ENCODE measurements at regions not wholly inside any gene's neighbourhood (a gene's known extent, or its start where the extent isn't known, plus 50 kb on each side); places are given as distances from the start of the nearest gene placed in this dataset.

DNA sequence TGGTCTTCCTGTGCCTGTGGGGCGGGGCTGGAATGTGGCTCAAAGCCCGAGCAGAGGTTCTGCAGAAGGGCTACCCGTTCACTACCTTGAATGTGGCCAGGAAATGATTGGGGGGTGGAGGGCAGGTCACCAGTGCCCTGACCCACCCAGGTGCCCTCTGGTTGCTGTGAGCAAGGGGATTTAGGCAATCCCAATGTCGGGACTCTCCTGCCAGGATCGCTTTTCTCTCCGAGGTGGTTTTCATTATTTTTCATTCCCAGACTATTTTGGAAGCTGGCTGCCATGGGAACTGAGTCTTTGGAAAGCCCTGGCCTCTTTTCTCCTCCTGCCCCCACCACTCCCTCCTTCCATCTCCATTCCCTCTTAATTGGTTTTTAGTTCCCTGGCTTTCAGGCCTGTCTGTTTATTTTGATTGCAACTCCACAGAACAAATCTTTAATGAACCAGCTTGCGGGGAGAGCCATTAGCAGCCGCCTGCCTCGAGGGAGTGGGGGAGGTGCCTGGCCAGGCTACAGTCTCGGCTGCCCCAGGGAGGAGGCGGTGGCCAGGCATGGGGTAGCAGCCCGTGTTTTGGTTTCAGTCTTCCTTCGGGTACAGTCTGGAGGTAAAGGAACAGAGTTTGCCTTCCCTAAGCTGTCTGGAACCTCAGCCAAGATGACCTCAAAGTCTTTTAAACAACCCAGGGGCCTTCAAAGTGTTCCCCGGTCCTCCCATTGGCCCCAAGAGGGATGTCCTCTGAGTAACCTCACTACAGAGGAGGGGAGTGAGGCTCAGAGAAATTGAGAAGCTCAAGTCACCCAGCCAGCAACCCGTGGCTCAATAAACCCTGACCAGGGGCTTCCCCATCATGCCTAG is 114.4 kb upstream of the HAAO start:
- peak; percentile 65 for DNase-seq (ENCODE audit: low spot score)

DNA sequence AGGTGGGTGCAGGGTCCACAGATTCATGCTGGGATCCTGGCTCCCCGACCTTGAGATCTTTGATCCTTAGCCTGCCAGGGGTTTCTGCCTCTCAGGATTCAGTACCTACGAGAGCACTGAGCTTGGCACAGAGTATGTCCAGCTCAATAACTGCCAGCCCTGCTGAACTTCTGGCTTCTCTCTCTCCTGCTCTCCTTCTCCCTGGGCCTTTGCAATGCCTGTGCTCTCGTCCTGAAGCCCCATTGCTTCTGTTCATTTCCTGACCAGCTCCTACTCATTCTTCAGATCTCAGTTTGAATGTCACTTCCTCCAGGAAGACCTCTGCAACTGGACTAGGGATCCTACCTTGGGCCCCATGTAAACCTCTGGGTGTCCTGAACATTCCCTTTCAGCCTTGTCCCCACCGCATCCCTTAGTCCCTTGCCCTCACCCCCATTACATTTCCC is 113.8 kb upstream of the HAAO start:
- no peak for DNase-seq (ENCODE audit: low spot score)

GRCh38 chr2:42905341-42906110 is 113.1 kb upstream of the HAAO start:
- DNase-seq (ENCODE audit: low spot score): no peak

- DNase-seq (ENCODE audit: low spot score): no peak
Observed at GRCh38 chr2:42904576-42904876, 112.1 kb upstream of the HAAO start.

DNA sequence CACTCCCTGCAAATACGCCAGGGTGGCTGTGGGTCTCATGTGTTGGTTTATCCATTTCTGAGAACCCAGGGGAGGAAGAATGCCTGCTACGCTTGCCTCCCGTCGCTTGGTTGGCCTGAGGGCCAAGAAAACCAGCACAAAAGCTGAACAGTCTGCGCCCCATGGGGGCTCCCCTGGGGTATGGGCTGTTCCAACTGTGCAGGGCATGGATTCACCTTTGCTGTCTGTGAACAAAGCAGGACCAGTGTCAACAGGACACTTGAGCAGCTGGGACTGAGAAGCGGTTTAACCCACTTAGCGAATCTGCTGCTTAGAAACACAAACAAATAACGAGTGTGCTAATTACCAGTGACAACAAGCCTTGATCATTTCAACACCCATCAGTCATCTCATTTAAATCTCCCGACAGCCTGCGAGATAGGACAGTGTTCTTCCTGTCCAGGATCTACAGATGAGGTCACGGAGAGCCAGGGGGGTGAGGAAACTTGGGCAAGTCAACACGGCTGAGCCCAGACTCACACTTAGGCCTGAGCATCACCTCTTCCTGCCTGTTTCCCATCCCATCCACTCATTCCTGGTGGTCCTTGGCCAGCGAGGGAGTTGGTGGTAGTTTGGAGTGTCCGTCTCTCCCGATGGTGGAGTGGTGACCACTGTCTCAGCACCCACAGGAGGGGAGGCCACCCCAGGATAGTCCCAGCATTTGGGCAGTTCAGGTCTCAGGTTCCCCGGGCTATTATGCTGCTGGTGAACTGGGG is 111.6 kb upstream of the HAAO start:
- DNase-seq (ENCODE audit: low spot score): no peak

DNA sequence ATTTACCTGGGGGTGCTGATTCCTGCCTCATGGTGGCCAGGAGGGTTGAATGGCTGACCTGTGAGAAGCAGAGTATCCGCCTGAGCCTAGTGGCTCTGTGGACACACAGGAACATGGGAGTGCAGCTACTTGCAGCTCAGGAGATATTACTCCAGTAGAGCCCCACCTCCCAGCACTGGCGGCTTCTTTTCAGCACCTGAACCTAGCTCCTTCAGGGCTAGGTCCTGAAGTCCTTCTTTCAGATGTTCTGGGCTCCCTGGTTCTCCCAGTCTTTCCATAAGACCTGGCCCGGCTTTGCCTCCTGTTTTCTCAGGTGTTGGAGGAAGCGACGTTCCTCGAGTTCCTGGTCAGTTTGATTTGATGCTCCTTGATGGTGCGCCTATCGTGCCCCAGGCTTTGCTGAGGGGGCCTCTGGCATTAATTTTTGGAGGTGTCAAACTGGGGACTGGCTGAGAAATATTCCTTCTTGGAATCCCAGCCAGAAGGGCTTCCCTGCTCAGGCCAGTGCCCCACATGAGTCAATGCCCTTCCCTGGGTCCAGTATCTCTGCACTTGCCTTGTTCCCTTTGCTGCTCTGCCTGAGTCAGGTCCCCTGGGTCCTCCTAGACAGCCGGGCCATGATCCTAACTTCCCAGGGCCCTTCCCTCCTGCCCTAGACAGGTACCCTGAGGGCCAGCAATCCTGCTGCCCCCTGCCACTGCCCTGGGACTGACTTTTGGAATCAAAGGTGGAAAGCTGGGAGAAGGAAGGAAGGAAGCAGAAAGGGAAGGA is 110.7 kb upstream of the HAAO start:
- no peak for DNase-seq (ENCODE audit: low spot score)

DNA sequence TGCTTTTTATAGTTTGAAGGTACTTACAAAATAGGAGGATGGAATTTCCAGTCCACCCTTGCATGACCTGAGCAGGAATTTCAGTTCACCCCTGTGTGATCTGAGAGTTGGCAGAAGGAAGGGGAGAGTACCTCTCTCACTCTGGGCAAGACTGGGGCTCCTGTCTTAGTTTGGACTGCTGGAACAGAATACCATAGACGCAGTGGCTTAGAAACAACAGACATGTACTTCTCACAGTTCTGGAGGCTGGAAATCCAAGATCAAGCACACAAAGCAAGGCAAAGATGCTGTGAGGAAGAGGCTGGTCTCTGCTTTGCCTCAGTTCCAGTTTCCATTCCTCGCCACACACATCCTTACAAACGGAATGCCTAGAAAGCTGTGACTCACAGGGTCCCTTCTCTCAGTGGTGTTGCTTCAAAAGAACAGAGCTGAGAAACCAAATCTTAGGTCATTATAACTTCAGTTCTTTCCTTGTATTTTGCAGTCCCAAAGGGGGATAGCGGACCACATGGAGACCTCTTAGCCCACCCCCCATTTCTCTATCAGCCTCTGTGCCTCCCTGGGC is 108.8 kb upstream of the HAAO start:
- no peak for DNase-seq (ENCODE audit: low spot score)

GRCh38 chr2:42900289-42900891 is 108.0 kb upstream of the HAAO start:
- DNase-seq (ENCODE audit: low spot score): no peak

DNA sequence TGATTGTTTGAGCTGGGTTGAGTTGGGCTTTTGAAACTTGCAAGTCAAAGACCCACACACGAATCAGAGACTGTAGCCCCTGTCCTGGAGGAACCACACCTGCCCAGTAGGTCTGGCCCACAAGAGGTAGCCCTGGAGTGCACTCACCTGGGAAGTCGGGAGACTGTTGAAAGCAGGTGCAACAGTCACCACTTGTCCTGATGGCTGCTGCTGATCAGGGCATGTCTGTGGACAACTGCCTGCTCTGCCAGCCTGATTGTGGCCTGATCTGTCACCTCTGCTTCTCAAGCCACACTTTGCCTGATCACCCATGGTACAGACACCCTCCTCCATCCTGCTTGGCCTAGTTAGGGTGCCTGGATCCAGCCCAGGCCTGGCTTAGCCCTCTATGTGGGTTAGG is 105.0 kb upstream of the HAAO start:
- no peak for DNase-seq (ENCODE audit: low spot score)

- DNase-seq (ENCODE audit: low spot score): no peak
Observed at GRCh38 chr2:42895791-42896135, 103.4 kb upstream of the HAAO start.

DNA sequence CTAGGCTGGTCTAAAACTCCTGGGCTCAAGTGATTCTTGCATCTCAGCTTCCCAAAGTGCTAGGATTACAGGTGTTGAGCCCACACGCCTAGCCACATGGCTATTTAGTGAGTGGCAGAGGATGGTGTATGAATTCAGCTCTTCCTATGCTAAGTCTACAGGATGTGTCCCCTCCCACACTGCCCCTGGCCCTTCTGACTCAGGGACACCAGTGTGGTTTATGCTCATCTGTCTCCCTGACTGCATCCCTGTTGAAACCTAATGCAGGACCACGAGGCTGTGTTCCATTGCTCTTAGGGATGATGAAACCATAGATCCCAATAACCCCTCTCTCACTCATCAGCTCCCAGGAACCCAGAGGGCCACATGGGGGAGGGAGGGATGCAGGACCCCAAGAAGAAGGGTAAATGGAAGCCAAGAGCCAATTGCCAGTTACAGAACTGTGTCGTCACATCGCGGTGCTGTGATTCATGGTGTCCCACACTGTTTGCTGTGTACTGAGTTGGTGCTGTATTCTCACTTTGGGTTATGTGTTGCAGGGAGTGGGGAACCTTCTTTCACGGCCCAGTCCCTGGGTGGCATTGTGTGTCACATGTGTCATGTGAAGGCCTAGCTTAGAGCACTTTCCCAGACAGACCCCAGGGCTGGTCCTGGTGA is 102.9 kb upstream of the HAAO start:
- no peak for DNase-seq (ENCODE audit: low spot score)

- DNase-seq (ENCODE audit: low spot score): no peak
Observed at GRCh38 chr2:42893047-42893758, 100.8 kb upstream of the HAAO start.

GRCh38 chr2:42890791-42891355 is 98.5 kb upstream of the HAAO start:
- DNase-seq (ENCODE audit: low spot score): no peak

DNA sequence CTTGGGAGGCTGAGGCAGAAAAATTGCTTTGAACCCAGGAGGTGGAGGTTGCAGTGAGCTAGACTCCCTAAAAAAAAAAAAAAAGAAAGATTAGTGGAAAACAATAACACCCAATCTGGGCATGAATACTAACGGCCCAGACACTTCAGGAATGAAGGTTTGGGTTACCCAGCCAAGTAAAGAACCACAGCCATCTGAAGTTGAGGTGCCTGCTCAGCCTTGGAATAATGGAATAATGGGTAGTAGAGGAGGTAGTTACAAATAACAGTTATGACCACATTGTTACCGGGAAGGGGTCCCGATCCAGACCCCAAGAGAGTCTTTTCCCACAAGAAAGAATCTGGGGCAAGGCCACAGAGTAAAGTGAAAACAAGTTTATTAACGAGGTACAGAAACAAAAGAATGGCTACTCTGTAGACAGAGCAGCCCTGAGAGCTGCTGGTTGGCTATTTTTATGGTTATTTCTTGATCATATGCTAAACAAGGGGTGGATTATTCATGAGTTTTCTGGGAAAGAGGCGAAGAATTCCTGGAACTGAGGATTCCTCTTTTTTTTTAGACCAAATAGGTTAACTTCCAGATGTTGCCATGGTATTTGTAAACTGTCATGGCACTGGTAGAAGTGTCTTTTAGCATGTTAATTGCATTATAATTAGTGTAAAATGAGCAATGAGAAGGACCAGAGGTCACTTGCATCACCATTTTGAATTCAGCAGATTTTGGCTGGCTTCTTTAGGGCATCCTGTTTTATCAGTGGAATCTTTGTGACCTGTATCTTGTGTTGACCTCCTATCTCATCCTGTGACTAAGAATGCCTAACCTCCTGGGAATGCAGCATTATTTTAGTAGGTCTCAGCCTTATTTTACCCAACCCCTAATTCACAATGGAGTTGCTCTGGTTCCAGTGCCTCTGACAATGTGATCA is 96.2 kb upstream of the HAAO start:
- no peak for DNase-seq (ENCODE audit: low spot score)

DNA sequence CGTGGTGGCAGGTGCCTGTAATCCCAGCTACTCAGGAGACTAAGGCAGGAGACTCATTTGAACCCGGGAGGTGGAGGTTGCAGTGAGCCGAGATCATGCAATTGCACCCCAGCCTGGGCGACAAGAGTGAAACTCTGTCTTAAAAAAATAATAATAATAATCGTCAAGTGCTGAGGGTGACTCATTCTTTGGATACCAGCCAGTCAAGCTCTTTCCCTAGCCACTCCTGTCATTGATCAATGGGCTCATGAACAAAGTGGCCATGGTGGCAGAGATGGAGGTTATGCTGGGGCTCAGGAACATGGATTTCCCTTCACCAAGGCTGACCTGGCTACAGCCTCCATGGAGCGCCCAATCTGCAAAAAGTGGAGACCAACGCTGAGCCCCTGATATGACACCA is 94.5 kb upstream of the HAAO start:
- DNase-seq (ENCODE audit: low spot score): no peak

DNA sequence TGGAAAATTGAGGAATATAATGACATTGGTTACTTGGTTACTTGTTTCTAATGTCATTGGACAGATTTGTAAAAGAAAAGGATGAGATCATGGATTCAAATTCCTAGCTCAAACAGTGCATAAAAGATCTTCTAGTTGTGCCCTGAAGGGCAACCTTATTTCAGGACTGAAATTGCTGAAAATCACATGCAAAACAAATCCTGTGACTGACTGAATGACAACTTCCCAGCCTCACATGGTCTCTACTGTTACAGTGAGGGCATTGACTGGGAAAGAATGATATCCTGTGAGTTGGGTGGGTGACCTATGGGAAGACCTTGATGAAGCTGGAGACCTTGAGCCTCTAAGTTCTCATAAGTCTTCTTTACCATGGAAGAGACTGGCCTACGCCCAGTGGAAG is 90.4 kb upstream of the HAAO start:
- no peak for DNase-seq (ENCODE audit: low spot score)

GRCh38 chr2:42881732-42882131 is 89.3 kb upstream of the HAAO start:
- no peak for DNase-seq (ENCODE audit: low spot score)
